Activated T-helper 1 cell treated with anti-CD3 and anti-CD28 coated beads, Interleukin-12 subunit alpha, Interleukin-12 subunit beta, Interleukin-2, Interleukin-4 antibody, amounts not matched to agents 30 ng/mL and 10 ng/mL and 1 ng/mL, durations not matched to agents 14 hours and 24 hours and 36 hours (primary cell): ENCODE measurements at regions not wholly inside any gene's neighbourhood (a gene's known extent, or its start where the extent isn't known, plus 50 kb on each side); places are given as distances from the start of the nearest gene placed in this dataset.

Source experiments
- DNase-seq: peaks from one replicate; pipeline ENCODE4 v3.0.0; 2021; ENCODE audit warnings: low spot score
- H3K27ac Mint-ChIP-seq: one replicate; pipeline ENCODE4 v1.8.0; 2021; ENCODE audit warnings: mild to moderate bottlenecking, mixed read lengths
- H3K27me3 Mint-ChIP-seq: one replicate; pipeline ENCODE4 v1.8.0; 2022; ENCODE audit warnings: mild to moderate bottlenecking, moderate library complexity, mixed read lengths; ENCODE audit not compliant: insufficient read depth
- H3K36me3 Mint-ChIP-seq: one replicate; pipeline ENCODE4 v1.8.0; 2021; ENCODE audit warnings: low read depth, mixed read lengths
- H3K4me1 Mint-ChIP-seq: one replicate; pipeline ENCODE4 v1.8.0; 2021; ENCODE audit warnings: low read depth, mixed read lengths
- H3K4me3 Mint-ChIP-seq: one replicate; pipeline ENCODE4 v1.8.0; 2021; ENCODE audit warnings: mild to moderate bottlenecking, moderate library complexity, mixed read lengths
- H3K9me3 Mint-ChIP-seq: one replicate; pipeline ENCODE4 v1.8.0; 2021; ENCODE audit warnings: mixed read lengths
- intact Hi-C: fragments of 100-400 bp; cut with micrococcal nuclease; formaldehyde crosslinking; loops from one replicate; pipeline ENCODE4 v1.15.1; 2024

DNA sequence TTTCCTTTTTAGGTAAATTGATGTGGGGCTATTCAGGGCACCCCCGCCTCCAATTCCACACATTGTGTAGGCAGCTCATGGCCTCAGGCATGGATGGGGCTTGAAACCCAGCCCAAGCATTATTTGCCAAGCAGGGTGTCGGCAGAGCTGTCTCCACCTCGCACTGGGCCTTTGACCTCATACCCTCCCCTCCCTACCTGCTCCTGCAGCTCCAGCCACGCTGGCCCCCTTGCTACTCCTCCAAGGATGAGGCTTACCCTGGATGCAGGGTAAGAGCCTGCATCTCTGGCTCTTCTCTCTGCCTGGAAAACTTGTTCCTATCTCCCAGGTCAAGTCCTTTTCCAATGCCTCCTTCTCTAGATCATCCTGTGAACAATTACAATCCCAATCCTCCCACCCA lies 232.6 kb downstream of the SOD2 start:
- Mint-ChIP-seq H3K36me3 (no peaks in the 10 kb centered on the region), H3K27me3 (peaks cover 4% of the 10 kb centered on the region), H3K4me3 (no peak overlapping the region), H3K9me3 (no peaks in the 10 kb centered on the region), H3K4me1 (no peaks in the 10 kb centered on the region), H3K27ac (no peak overlapping the region)
- intact Hi-C loops: no loop called here
- DNase-seq: no peak

DNA sequence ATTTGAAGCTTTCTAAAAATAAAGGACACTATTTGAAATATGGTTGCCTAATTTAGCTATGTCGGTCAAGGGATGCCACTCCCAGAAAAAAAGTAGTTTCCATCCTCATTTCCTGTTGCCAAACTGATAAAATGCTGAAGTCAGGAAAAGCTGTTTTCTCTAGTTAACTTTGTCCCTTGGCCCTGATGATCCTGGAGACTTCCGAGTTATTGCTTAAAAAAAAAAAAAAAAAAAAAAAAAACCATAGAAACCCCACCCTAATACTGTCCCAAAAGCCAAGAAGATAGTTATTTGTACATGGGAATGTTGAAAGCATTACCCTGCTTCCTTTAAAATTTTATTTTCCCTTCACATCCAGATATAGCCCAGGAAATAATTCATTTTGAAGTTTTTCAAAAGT lies 236.7 kb downstream of the SOD2 start:
- Mint-ChIP-seq H3K27ac (no peak overlapping the region), H3K36me3 (no peaks in the 10 kb centered on the region), H3K4me3 (no peak overlapping the region), H3K4me1 (no peaks in the 10 kb centered on the region), H3K27me3 (no peaks in the 10 kb centered on the region), H3K9me3 (no peaks in the 10 kb centered on the region)
- intact Hi-C loops: no loop called here
- DNase-seq: no peak

DNA sequence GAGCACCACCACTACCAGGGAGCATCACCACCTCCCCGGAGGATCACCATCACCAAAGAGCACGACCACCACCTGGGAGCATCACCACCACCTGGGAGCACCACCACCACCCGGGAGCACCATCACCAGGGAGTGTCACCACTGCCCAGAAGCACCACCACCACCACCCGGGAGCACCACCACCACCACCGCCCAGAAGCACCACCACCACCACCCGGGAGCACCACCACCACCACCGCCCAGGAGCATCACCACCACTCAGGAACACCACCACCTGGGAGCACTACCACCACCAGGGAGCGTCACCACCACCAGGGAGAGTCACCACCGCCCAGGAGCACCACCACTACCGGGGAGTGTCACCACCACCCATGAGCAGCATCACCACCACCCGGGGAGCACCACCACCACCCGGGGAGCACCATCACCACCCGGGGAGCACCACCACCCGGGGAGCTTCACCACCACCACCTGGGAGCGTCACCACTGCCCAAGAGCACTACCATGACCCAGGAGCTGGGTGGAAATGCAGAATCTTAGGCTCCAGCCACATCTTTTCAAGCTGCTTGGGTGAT lies 237.3 kb downstream of the SOD2 start:
- Mint-ChIP-seq H3K36me3 (no peaks in the 10 kb centered on the region), H3K4me1 (no peaks in the 10 kb centered on the region), H3K27ac (no peak overlapping the region), H3K9me3 (no peaks in the 10 kb centered on the region), H3K27me3 (no peaks in the 10 kb centered on the region), H3K4me3 (no peak overlapping the region)
- intact Hi-C loops: no loop called here
- no peak for DNase-seq

DNA sequence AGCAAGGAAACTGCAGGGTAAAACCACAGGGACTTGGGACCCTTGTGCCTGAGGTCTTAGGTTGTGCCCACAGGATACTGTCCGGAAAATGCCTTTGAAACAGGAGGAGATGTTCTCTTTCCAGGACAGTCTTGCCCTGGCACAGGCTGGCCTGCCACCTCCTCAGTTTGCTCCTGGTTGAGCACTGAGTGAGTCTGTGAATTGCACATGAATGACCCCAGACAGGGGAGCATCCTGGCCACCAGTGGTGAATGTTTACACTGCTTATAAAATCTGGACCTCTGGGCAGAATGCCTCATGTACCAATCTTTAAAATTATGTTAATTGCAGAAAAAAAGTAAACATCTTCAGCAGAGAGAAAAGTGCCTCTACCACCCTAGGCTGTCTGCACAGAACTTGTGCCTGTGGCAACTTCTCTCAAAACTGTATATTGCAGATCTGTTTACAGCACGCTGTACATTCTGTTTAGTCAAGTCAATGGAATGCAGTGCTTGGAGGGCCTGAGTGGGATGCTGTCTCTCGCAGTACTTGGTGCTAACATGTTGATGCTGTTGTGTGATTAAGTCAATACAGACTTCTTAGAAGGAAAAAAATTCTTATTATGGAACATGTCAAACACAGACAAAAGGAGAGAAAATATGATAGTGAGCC lies 242.1 kb downstream of the SOD2 start:
- DNase-seq: no peak
- no peaks in the 10 kb centered on the region for H3K9me3 Mint-ChIP-seq
- no peak overlapping the region for H3K4me3 Mint-ChIP-seq
- H3K27ac Mint-ChIP-seq: no peak overlapping the region
- peaks cover 2% of the 10 kb centered on the region for H3K27me3 Mint-ChIP-seq
- no peaks in the 10 kb centered on the region for H3K36me3 Mint-ChIP-seq
- H3K4me1 Mint-ChIP-seq: no peaks in the 10 kb centered on the region
- intact Hi-C loops: no loop called here

DNA sequence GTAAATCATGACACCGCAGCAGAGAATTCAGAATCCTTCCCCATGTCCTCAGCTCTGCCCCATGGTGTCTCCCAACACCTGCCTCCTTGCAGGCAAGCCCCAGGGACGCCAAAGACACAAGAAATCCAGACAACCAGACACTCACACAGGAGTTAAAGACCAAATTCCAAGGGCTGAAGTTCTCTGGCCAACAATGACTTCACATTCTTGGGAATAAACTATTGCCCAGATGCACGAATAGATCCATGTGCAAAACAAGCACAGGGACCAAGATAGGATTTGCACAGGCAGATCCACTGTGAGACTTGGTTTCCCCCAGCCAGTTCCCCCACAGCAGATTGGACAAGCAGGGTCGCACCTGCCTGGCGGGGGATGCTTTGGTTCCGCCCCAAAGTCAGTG lies 246.7 kb downstream of the SOD2 start:
- no peak overlapping the region for H3K4me3 Mint-ChIP-seq
- H3K27ac Mint-ChIP-seq: no peak overlapping the region
- no peaks in the 10 kb centered on the region for H3K9me3 Mint-ChIP-seq
- no peaks in the 10 kb centered on the region for H3K36me3 Mint-ChIP-seq
- DNase-seq: no peak
- H3K4me1 Mint-ChIP-seq: no peaks in the 10 kb centered on the region
- peaks cover 3% of the 10 kb centered on the region for H3K27me3 Mint-ChIP-seq
- intact Hi-C loops: no loop called here

DNA sequence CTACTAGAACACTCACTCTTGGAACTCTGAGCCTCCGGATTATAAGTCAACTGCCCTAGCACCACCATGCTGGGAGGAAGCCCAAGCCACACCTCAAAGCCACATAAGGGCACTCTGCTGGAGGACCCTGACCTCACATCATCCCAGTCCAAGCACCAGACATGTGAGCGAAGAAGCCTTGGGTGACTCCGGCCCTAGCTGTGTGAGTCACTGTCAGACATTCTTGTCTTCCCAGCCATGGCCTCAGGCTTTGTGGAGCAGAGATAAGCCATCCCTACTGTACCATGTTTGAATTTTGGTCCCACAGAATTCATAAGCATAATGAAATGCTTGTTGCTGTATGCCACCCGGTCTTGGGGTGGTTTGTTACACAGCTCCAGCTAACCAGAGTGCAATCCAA lies 247.7 kb downstream of the SOD2 start:
- Mint-ChIP-seq H3K9me3 (no peaks in the 10 kb centered on the region), H3K4me3 (no peak overlapping the region), H3K36me3 (no peaks in the 10 kb centered on the region), H3K27ac (no peak overlapping the region), H3K27me3 (peaks cover 3% of the 10 kb centered on the region), H3K4me1 (no peaks in the 10 kb centered on the region)
- no peak for DNase-seq
- intact Hi-C loops: no loop called here

DNA sequence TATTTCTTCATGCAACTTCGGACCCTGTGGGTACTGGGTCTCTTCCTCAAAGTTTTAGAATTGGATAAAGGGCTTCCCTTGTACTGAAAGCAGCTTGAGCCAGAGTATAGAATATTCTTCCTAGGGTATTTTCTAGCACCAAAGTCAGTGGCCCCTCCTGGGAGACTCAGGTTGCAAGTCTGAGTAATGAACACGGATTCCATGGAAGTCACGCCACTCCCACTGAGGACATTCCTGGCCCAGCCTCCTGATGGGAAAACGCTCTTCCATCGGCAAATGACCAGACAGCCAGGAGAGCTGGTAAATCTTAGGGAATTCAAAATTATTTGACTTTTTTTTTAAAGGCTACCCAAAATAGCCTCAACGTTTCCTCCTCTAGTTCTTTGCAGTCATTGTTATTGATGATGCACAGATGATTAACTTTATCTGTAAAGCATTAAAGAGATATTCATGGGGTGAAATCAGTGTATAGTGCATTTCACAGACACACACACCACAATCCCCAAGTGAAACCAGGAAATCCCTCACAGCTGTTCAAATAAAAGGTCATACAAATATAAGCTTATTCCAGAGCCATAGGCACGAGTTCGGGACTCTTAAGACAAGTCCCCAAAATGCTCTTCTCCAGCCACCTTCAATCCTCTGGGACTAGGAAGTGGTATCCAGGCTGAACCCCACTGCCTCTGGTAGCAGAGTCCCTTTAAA lies 248.8 kb downstream of the SOD2 start:
- intact Hi-C loops: no loop called here
- H3K27me3 Mint-ChIP-seq: peaks cover 3% of the 10 kb centered on the region
- no peak overlapping the region for H3K27ac Mint-ChIP-seq
- no peak overlapping the region for H3K4me3 Mint-ChIP-seq
- no peak for DNase-seq
- H3K4me1 Mint-ChIP-seq: no peaks in the 10 kb centered on the region
- H3K36me3 Mint-ChIP-seq: no peaks in the 10 kb centered on the region
- H3K9me3 Mint-ChIP-seq: no peaks in the 10 kb centered on the region

DNA sequence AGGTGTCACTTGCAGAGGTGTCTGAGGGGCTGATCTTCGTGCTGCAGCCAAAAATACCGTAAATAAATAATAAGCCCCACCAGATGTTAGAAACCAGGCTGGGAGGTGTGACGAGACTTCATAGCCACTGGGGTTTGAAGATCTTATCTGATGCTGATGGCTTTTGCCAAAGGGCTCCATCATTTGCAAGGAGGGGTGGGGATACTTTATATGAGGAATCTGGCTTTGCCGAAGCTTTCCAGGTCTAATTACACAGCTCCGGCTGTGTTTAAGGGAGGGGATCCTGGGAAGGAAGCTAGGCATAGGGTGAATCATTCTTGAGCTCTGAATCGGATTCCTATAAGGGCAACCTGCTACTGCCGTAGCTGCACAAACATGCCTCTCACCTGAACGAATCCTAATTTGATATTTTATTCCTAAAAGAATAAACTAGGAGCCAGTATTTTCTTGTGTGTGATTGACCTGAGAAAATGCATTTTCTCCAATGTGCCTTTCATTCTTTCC lies 249.6 kb downstream of the SOD2 start:
- Mint-ChIP-seq H3K27me3 (peaks cover 2% of the 10 kb centered on the region), H3K4me3 (no peak overlapping the region), H3K36me3 (no peaks in the 10 kb centered on the region), H3K27ac (no peak overlapping the region), H3K9me3 (no peaks in the 10 kb centered on the region), H3K4me1 (no peaks in the 10 kb centered on the region)
- no peak for DNase-seq
- intact Hi-C loops: no loop called here

DNA sequence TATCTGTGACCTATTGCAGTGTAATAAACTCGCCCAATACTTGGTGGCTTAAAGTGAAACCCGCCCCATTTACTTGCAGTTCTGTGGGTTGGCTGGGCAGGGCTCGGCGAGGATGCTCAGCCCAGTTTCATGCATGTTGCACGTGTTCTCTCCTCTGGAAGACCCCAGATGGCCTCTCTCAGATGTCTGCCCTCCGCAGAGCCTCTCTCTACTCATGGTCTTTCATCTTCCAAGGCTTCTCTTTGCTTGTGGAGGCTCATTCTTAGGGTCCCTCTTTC lies 251.4 kb downstream of the SOD2 start:
- Mint-ChIP-seq H3K9me3 (no peaks in the 10 kb centered on the region), H3K4me3 (no peak overlapping the region), H3K27ac (no peak overlapping the region), H3K4me1 (no peaks in the 10 kb centered on the region), H3K36me3 (no peaks in the 10 kb centered on the region), H3K27me3 (peaks cover 2% of the 10 kb centered on the region)
- intact Hi-C loops: no loop called here
- DNase-seq: no peak

DNA sequence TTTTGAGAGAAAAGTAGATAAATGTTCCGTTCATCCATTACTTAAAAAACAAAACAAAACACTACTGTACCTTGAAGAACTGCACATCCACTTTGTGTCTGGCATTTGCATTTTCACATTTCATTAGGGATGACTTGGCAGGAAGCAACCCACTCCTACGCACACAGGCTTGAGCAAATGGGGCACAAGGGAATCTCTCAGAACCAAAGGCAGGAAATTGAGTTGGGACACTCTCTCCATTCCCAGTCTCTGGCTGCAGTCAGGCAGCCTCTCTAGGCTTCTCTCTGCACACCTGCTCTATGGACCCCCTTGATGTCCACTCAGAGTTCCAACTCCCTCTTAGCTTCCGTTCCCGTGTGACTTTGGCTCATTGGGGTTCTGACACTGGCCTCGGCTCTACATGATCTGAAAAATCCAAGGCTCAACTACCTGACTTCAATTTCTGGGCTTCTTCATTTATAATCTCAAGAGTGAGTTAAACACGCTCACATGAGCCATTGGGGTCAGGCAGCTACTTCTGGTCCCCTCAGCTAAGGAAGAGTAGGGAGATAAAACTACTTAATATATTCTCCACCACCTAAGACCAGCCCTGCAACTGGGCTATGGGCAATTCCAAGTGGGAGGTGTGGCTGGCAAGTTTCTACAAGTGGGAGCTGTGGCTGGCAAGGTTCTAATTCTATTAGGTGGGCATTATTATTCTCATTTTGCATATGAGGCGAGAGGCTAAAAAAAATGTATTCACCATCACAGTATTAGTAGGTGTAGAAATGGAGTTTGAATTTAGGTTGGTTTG lies 251.9 kb downstream of the SOD2 start:
- no peak overlapping the region for H3K27ac Mint-ChIP-seq
- no peak for DNase-seq
- intact Hi-C loops: no loop called here
- H3K36me3 Mint-ChIP-seq: no peaks in the 10 kb centered on the region
- peaks cover 2% of the 10 kb centered on the region for H3K27me3 Mint-ChIP-seq
- H3K9me3 Mint-ChIP-seq: no peaks in the 10 kb centered on the region
- no peak overlapping the region for H3K4me3 Mint-ChIP-seq
- H3K4me1 Mint-ChIP-seq: no peaks in the 10 kb centered on the region

DNA sequence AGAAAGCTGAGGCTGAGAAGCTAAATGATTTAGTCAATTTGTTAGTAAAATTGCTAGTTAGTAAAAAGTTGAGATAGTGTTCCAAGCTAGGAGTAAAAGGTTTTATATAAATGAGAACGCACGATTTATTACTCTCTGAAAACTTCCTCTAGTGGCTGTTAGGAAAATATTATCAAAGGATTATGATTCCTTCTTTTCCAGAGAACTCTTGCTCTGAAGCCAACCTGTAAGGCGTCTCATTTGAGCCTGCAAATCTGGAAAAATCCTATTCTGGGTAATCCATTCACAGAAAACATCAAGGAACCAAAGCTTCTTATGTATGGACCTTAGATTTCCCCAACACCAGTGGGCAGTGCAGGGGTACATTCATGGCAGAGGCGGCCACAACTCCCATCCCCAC lies 252.7 kb downstream of the SOD2 start:
- Mint-ChIP-seq H3K9me3 (no peaks in the 10 kb centered on the region), H3K36me3 (no peaks in the 10 kb centered on the region), H3K27me3 (peaks cover 2% of the 10 kb centered on the region), H3K27ac (no peak overlapping the region), H3K4me1 (no peaks in the 10 kb centered on the region), H3K4me3 (no peak overlapping the region)
- DNase-seq: no peak
- intact Hi-C loops: no loop called here

DNA sequence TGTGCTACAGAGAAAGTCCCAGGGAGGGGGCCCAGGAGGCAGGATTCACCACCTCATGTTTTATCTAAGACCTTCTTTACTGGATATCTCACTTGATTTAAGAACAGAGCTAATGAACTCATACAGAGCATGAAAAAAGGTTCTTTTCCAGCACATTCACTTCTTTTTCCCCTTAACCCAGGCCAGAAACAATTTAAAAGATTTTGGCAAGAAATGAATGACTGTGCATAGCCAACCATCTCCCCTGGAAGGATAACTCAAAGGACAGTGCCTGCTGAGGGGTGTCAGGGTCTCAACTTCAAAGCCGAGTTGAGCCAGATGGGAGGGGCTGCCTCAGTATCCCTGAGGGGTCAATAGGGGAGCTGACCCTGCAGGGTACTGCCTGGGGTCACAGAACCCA lies 253.4 kb downstream of the SOD2 start:
- DNase-seq: no peak
- peaks cover 2% of the 10 kb centered on the region for H3K27me3 Mint-ChIP-seq
- no peaks in the 10 kb centered on the region for H3K4me1 Mint-ChIP-seq
- no peak overlapping the region for H3K4me3 Mint-ChIP-seq
- H3K9me3 Mint-ChIP-seq: no peaks in the 10 kb centered on the region
- intact Hi-C loops: no loop called here
- H3K27ac Mint-ChIP-seq: no peak overlapping the region
- no peaks in the 10 kb centered on the region for H3K36me3 Mint-ChIP-seq

DNA sequence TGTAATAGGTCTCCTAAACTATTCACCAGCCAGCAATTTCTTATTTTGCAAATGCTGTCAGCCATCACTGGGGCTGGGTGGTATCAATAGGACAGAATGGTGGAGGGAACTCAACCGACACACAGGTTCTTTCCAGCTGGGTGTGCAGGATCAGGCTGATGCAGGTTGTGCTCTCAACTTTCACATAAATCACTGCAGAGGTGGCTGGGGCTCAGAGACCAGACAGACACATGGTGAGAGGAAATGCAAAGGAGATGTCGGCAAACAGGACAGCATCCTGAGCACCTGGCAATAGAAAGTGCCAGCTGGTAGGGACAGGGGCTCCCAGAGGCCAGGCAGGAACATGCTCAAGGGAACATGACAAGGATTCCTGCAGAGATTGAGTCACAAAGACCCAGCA lies 254.9 kb downstream of the SOD2 start:
- no peaks in the 10 kb centered on the region for H3K27me3 Mint-ChIP-seq
- H3K9me3 Mint-ChIP-seq: peaks cover 8% of the 10 kb centered on the region
- H3K27ac Mint-ChIP-seq: no peak overlapping the region
- H3K4me3 Mint-ChIP-seq: no peak overlapping the region
- H3K36me3 Mint-ChIP-seq: no peaks in the 10 kb centered on the region
- no peaks in the 10 kb centered on the region for H3K4me1 Mint-ChIP-seq
- no peak for DNase-seq
- intact Hi-C loops: no loop called here
